ENCODE measurements at regions not wholly inside any gene's neighbourhood (a gene's known extent, or its start where the extent isn't known, plus 50 kb on each side); places are given as distances from the start of the nearest gene placed in this dataset.

GRCh38 chr7:101722247-101722646 lies 93.2 kb upstream of the MYL10 start:
- TF ChIP-seq POLR2A (IDR thresholded peaks at IDR 0.05; ENCODE audit: low read depth, low read length) (no peak), PAX5 (IDR thresholded peaks at IDR 0.05; ENCODE audit: insufficient read depth, low read length, severe bottlenecking) (no peak), SPI1 (IDR thresholded peaks at IDR 0.05; ENCODE audit: low read depth, low read length) (no peak), TAF1 (IDR thresholded peaks at IDR 0.05; ENCODE audit: low read depth, low read length) (no peak), POU2F2 (IDR thresholded peaks at IDR 0.05; ENCODE audit: low read depth, low read length) (no peak)
